WI38 (cell line): ENCODE measurements at regions not wholly inside any gene's neighbourhood (a gene's known extent, or its start where the extent isn't known, plus 50 kb on each side); places are given as distances from the start of the nearest gene placed in this dataset.

Experiments used
- H3K4me3 ChIP-seq: 2 replicates; pipeline ENCODE4 v1.5.1; 2011; ENCODE audit warnings: low read depth, mild to moderate bottlenecking, control low read depth, low read length
- TF ChIP-seq, protein P1 (sequence below): IDR thresholded peaks from 2 replicates; pipeline ENCODE4 v1.5.1; 2012; ENCODE audit warnings: low read depth, mild to moderate bottlenecking, control low read depth, low read length

- no peak overlapping the region for H3K4me3 ChIP-seq
- TF ChIP-seq, protein P1, sequence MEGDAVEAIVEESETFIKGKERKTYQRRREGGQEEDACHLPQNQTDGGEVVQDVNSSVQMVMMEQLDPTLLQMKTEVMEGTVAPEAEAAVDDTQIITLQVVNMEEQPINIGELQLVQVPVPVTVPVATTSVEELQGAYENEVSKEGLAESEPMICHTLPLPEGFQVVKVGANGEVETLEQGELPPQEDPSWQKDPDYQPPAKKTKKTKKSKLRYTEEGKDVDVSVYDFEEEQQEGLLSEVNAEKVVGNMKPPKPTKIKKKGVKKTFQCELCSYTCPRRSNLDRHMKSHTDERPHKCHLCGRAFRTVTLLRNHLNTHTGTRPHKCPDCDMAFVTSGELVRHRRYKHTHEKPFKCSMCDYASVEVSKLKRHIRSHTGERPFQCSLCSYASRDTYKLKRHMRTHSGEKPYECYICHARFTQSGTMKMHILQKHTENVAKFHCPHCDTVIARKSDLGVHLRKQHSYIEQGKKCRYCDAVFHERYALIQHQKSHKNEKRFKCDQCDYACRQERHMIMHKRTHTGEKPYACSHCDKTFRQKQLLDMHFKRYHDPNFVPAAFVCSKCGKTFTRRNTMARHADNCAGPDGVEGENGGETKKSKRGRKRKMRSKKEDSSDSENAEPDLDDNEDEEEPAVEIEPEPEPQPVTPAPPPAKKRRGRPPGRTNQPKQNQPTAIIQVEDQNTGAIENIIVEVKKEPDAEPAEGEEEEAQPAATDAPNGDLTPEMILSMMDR, result no peak
These were observed 328.5 kb upstream of the MAP3K7 start for GRCh38 chr6:90915224-90915915.

DNA sequence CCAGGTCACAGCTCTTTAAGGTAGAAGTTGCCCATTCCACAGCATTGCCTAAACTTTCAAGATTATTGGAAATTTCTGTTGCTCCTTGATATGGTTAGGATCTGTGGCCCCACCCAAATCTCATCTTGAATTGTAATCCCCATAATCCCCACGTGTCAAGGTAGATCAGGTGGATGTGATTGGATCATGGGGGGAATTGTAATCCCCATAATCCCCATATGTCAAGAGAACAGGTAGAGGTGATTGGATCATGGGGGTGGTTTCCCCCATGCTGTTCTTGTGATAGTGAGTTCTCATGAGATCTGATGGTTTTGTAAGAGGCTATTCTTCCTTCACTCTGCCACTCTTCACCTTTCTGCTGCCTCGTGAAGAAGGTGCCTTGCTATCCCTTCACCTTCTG lies 327.4 kb upstream of the MAP3K7 start:
- no peak overlapping the region for H3K4me3 ChIP-seq
- TF ChIP-seq, protein P1, result no peak

DNA sequence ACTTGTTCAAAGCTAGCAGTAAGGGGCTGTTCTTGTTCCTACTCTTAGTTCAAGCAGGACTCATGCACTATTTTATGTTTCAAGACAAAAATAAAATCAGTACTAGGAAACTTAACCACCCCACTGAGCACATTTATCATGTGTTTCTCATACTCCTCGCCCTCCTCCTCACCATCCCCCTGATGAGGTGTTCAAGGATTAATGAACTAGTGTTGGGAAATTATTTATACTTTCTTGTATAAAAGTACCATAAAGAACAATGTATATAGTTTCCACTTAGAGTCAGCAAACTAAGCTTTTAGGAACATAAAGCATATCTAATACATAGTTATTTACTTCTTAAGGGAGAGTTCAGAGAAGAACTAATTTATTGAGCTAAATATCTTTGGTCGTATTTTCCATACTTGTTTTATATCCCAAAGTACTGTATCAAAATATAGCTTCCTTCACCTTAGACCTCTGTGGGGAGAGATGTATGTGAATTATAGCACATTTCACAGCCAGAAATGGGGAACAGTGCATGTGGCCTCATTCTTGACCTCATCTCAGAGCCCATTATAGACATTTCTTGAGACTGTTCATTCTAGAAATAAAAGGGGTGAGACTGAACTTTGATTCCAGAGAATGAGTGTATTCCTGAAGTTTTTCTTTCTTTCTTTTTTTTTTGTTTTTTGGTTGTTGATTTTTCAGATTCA lies 326.5 kb upstream of the MAP3K7 start:
- TF ChIP-seq, protein P1, result no peak
- no peak overlapping the region for H3K4me3 ChIP-seq

DNA sequence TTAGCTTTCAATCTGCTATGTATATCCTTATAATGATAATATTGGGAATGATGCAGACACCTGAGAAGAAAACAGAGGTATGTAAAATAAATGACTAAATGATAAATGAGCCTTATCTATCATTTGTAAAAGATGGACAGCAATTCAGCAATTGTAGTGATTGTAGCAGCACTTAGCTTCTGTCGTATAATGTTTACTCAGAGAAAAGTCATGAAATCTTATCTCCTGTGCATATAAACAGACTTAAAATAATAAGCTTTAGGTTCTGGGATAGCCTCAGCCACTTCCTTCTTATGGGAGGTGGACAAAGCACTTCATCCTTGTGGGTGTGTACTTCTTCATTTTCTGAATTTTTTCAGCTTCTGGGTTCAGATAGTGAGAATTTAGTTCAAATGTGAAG lies 324.8 kb upstream of the MAP3K7 start:
- no peak overlapping the region for H3K4me3 ChIP-seq
- TF ChIP-seq, protein P1, result no peak

DNA sequence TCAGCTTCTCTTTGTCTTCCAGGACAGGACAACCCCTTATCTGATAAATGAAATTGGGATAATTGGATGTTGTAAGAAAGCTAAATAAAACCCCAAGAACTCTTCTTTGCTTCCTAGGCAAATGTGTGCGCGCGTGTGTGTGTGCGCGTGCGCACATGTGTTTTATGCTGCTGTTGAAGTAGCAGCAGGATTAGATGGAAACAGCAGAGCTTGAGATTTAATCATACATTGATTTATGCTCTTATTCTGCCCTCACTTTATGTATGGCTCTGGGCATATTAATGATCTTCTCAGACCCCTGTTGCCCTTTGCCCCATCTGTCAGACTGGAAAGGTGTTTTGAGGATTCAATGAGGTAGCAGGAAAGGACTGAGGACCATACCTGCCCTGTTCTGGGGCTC lies 324.0 kb upstream of the MAP3K7 start:
- TF ChIP-seq, protein P1, result no peak
- no peak overlapping the region for H3K4me3 ChIP-seq

- no peak overlapping the region for H3K4me3 ChIP-seq
- TF ChIP-seq, protein P1, result no peak
These were observed 321.2 kb upstream of the MAP3K7 start for GRCh38 chr6:90907931-90908655.

DNA sequence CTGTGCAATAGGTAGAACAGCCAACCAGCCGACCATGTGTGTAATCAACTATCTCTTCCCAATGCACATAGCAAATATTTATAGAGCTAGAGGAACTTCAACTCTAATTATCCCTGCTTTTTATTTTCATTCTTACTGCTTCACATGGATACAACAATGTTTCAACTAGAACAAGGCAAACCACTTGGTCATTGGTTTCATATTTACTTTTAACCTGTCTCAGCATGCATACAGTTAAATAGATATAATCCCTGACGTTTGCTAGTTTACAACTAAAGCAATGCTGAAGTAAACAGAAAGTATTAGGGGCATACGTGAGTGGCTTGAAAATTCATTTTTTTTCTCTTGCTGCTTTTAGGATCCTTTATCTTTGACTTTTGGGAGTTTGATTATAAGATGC lies 318.5 kb upstream of the MAP3K7 start:
- TF ChIP-seq, protein P1, result no peak
- no peak overlapping the region for H3K4me3 ChIP-seq
